ENCODE measurements at regions not wholly inside any gene's neighbourhood (a gene's known extent, or its start where the extent isn't known, plus 50 kb on each side); places are given as distances from the start of the nearest gene placed in this dataset.

GRCh38 chr1:244154872-244155531 lies 103.9 kb downstream of the ZBTB18 start:
- no peak for TF ChIP-seq ZNF384 (IDR thresholded peaks at IDR 0.05)
- TF ChIP-seq BHLHE40 (IDR thresholded peaks at IDR 0.05; ENCODE audit: borderline replicate concordance), result no peak
- TF ChIP-seq TARDBP (IDR thresholded peaks at IDR 0.05), result no peak
